Liver (tissue), 8 donors: ENCODE measurements at regions not wholly inside any gene's neighbourhood (a gene's known extent, or its start where the extent isn't known, plus 50 kb on each side); places are given as distances from the start of the nearest gene placed in this dataset.

ENCODE experiments used
- DNase-seq: peaks from one replicate; pipeline ENCODE4 v3.0.0-alpha.2; 2017; ENCODE audit warnings: low spot score
- H3K27ac ChIP-seq, 2 donors: one replicate each; pipeline ENCODE4 v1.7.0; 2013; ENCODE audit warnings: inconsistent platforms in 2 of 2, low read length in 2 of 2, control low read depth in 1 of 2, low read depth in 1 of 2, mild to moderate bottlenecking in 1 of 2
- H3K27me3 ChIP-seq, 4 donors: one replicate each; pipeline versions ENCODE4 v1.6.1 to v1.7.0; 2013; ENCODE audit warnings: low read length in 3 of 4, inconsistent platforms in 1 of 4, mild to moderate bottlenecking in 1 of 4, moderate library complexity in 1 of 4; ENCODE audit not compliant: control insufficient read depth in 4 of 4, insufficient read depth in 4 of 4
- H3K36me3 ChIP-seq, 4 donors: one replicate each; pipeline versions ENCODE4 v1.6.1 to v1.7.0; 2013; ENCODE audit warnings: low read length in 3 of 4, mild to moderate bottlenecking in 3 of 4, low read depth in 1 of 4, moderate library complexity in 1 of 4; ENCODE audit not compliant: control insufficient read depth in 4 of 4, insufficient read depth in 3 of 4
- H3K4me1 ChIP-seq, 4 donors: one replicate each; pipeline versions ENCODE4 v1.6.1 to v1.7.0; 2013; ENCODE audit warnings: low read length in 3 of 4, mild to moderate bottlenecking in 3 of 4, moderate library complexity in 1 of 4; ENCODE audit not compliant: control insufficient read depth in 4 of 4, insufficient read depth in 4 of 4
- H3K4me3 ChIP-seq, 3 donors: one replicate each; pipeline versions ENCODE4 v1.6.1 to v1.7.0; 2013; ENCODE audit warnings: low read length in 3 of 3, control low read depth in 1 of 3, low read depth in 1 of 3, mild to moderate bottlenecking in 1 of 3
- H3K9ac ChIP-seq, 2 donors: one replicate each; pipeline ENCODE4 v1.7.0; 2013; ENCODE audit warnings: low read length in 2 of 2, mild to moderate bottlenecking in 2 of 2, moderate library complexity in 2 of 2, control low read depth in 1 of 2, low read depth in 1 of 2
- H3K9me3 ChIP-seq, 4 donors: one replicate each; pipeline versions ENCODE4 v1.6.1 to v1.7.0; 2013; ENCODE audit warnings: low read length in 3 of 4; ENCODE audit not compliant: control insufficient read depth in 4 of 4
- CTCF ChIP-seq: fragments of 150-350 bp; IDR thresholded peaks from 2 replicates; pipeline ENCODE4 v1.5.1; 2017; ENCODE audit warnings: improper control_type of control experiment, low read depth, low read length; ENCODE audit not compliant: missing input control
- EGR1 ChIP-seq, 2 donors: IDR thresholded peaks; 2 replicates each; pipeline ENCODE4 v1.6.1; 2016 to 2018; ENCODE audit warnings: antibody characterized with exemption in 2 of 2, low read depth in 2 of 2
- FOXA1 ChIP-seq: IDR thresholded peaks from 2 replicates; pipeline ENCODE4 v1.6.1; 2016; ENCODE audit warnings: antibody characterized with exemption
- FOXA2 ChIP-seq: IDR thresholded peaks from 2 replicates; pipeline ENCODE4 v1.6.1; 2016; ENCODE audit warnings: antibody characterized with exemption
- GABPA ChIP-seq, 2 donors: IDR thresholded peaks in 1 of 2; conservative IDR thresholded peaks in 1 of 2; 2 replicates each; pipeline ENCODE4 v1.6.1; 2016; ENCODE audit warnings: antibody characterized with exemption in 2 of 2, mild to moderate bottlenecking in 1 of 2, moderate library complexity in 1 of 2
- HNF4A ChIP-seq, 2 donors: conservative IDR thresholded peaks; 2 replicates each; pipeline ENCODE4 v1.6.1; 2016; ENCODE audit warnings: antibody characterized with exemption in 2 of 2, mild to moderate bottlenecking in 2 of 2
- HNF4G ChIP-seq: IDR thresholded peaks from 2 replicates; pipeline ENCODE4 v1.6.1; 2016; ENCODE audit warnings: antibody characterized with exemption
- JUND ChIP-seq, 2 donors: IDR thresholded peaks; 2 replicates each; pipeline ENCODE4 v1.6.1; 2016; ENCODE audit warnings: antibody characterized with exemption in 2 of 2
- NR2F2 ChIP-seq: IDR thresholded peaks from 2 replicates; pipeline ENCODE4 v1.6.1; 2016; ENCODE audit warnings: antibody characterized with exemption
- RAD21 ChIP-seq, 2 donors: IDR thresholded peaks; 2 replicates each; pipeline ENCODE4 v1.6.1; 2016; ENCODE audit warnings: antibody characterized with exemption in 2 of 2, mild to moderate bottlenecking in 2 of 2
- REST ChIP-seq: IDR thresholded peaks from 2 replicates; pipeline ENCODE4 v1.6.1; 2016; ENCODE audit warnings: antibody characterized with exemption, mild to moderate bottlenecking
- RXRA ChIP-seq, 2 donors: IDR thresholded peaks; 2 replicates each; pipeline ENCODE4 v1.6.1; 2017 to 2018; ENCODE audit warnings: antibody characterized with exemption in 2 of 2, mild to moderate bottlenecking in 1 of 2
- SP1 ChIP-seq: IDR thresholded peaks from 2 replicates; pipeline ENCODE4 v1.6.1; 2018; ENCODE audit warnings: antibody characterized with exemption, mild to moderate bottlenecking
- TAF1 ChIP-seq: conservative IDR thresholded peaks from 2 replicates; pipeline ENCODE4 v1.6.1; 2016; ENCODE audit warnings: antibody characterized with exemption, mild to moderate bottlenecking
- YY1 ChIP-seq: IDR thresholded peaks from 2 replicates; pipeline ENCODE4 v1.6.1; 2016; ENCODE audit warnings: antibody characterized with exemption, mild to moderate bottlenecking
- WGBS: extraction: QIAGEN DNeasy Blood & Tissue Kit; methylation state at CpG from one replicate; pipeline ENCODE4 v1.1.7; 2013; 5-methylcytosine and 5-hydroxymethylcytosine counted together
- TF ChIP-seq, protein P1 (sequence below): IDR thresholded peaks from 2 replicates; pipeline ENCODE4 v1.6.1; 2016; ENCODE audit warnings: antibody characterized with exemption
- TF ChIP-seq, protein P2 (sequence below): IDR thresholded peaks from 2 replicates; pipeline ENCODE4 v1.6.1; 2016; ENCODE audit warnings: antibody characterized with exemption
- TF ChIP-seq, protein P3 (sequence below): IDR thresholded peaks from 2 replicates; pipeline ENCODE4 v1.6.1; 2016; ENCODE audit warnings: antibody characterized with exemption
- donor health status: healthy.
- donor health status: healthy.
- donor health status: healthy.
- donor health status: healthy.
- donor health status: healthy.

DNA sequence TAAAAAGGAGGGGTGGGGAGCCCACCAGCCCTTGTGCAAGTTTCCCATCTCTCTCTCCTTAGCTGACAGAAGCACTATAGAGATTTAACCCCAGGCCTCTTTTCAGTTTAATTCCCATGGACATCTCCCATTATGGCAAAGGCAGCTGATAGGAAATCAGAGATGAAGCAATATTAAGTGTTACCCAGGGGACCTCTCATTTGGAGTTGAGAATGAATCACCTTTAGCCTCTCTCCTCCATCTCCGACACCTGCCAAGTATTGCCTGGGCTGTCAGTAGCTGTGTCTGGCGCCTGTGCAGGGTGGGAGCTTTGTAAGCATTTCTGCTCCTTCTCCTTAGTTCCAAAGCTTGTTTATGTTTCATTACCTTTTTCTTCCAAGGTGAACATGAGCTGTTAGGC, 109.0 kb downstream of the AQP4 start:
- WGBS: 36% methylated on average over 2 of the region's 2 CpGs
- Histone ChIP-seq H3K9me3 (no peaks in the 10 kb centered on the region), H3K4me1 (peaks cover 9 to 34% (median 30%) of the 10 kb centered on the region in 4 donors), H3K9ac (no peak overlapping the region), H3K27me3 (no peaks in the 10 kb centered on the region), H3K27ac (peak overlapping the region; percentile 31 to 81), H3K4me3 (no peak overlapping the region), H3K36me3 (no peaks in the 10 kb centered on the region)
- no peak for TF ChIP-seq RAD21 (IDR thresholded peaks at IDR 0.05)
- no peak for TF ChIP-seq SP1
- peak; percentile 58 for TF ChIP-seq YY1
- no peak for TF ChIP-seq NR2F2
- TF ChIP-seq, protein P1, sequence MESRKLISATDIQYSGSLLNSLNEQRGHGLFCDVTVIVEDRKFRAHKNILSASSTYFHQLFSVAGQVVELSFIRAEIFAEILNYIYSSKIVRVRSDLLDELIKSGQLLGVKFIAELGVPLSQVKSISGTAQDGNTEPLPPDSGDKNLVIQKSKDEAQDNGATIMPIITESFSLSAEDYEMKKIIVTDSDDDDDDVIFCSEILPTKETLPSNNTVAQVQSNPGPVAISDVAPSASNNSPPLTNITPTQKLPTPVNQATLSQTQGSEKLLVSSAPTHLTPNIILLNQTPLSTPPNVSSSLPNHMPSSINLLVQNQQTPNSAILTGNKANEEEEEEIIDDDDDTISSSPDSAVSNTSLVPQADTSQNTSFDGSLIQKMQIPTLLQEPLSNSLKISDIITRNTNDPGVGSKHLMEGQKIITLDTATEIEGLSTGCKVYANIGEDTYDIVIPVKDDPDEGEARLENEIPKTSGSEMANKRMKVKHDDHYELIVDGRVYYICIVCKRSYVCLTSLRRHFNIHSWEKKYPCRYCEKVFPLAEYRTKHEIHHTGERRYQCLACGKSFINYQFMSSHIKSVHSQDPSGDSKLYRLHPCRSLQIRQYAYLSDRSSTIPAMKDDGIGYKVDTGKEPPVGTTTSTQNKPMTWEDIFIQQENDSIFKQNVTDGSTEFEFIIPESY: no peak
- TF ChIP-seq, protein P2, sequence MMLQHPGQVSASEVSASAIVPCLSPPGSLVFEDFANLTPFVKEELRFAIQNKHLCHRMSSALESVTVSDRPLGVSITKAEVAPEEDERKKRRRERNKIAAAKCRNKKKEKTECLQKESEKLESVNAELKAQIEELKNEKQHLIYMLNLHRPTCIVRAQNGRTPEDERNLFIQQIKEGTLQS: no peak
- no peak for TF ChIP-seq EGR1 (IDR thresholded peaks at IDR 0.05; ENCODE audit: low read depth in 2 of 2)
- TF ChIP-seq, protein P3, sequence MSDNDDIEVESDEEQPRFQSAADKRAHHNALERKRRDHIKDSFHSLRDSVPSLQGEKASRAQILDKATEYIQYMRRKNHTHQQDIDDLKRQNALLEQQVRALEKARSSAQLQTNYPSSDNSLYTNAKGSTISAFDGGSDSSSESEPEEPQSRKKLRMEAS: no peak
- TF ChIP-seq TAF1: no peak
- no peak for TF ChIP-seq CTCF
- TF ChIP-seq RXRA (IDR thresholded peaks at IDR 0.05): peak; percentile 21 to 56
- TF ChIP-seq FOXA2: no peak
- no peak for TF ChIP-seq FOXA1
- TF ChIP-seq GABPA (IDR thresholded peaks at IDR 0.05 in 1 of 2, conservative IDR thresholded peaks at IDR 0.05 in 1 of 2): no peak
- TF ChIP-seq JUND (IDR thresholded peaks at IDR 0.05): peak in 1 of 2 donors; percentile 46
- TF ChIP-seq HNF4A (conservative IDR thresholded peaks at IDR 0.05): peak in 1 of 2 donors; percentile 62
- no peak for TF ChIP-seq HNF4G
- no peak for TF ChIP-seq REST
- no peak for DNase-seq
